ENCODE measurements at regions not wholly inside any gene's neighbourhood (a gene's known extent, or its start where the extent isn't known, plus 50 kb on each side); places are given as distances from the start of the nearest gene placed in this dataset.
"Not testable (repeated sequence)": the region's sequence is repeated elsewhere in the genome, so short reads cannot be mapped to it uniquely, and the experiment has no call there.

DNA sequence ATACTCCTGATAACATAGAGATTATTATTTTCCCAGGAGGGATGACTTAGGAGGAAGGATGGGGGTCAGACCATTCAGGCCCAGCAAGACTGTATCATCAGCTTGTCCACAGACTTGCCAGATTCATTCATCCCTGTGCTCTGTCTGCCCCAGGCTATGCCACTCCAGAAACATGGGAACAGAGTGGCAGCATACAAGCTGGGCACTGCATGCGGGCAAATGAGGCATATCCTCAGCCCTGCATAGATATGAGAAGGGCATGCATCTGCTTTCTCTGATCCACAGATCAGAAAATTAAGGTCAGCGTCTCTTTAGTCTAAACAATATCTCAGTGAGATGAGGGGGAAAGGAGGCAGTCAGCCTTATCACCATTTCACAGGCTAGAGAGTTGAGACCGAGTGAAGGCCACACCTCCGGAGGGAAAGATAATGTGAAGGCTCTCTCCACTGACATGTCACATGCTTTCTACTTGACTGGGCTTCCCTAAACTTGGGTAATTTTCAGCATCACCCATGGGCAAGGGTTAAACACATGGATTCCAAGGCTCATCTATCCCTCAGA lies 140.5 kb downstream of the TFAP2B start:
- no peaks in the 10 kb centered on the region for H3K27me3 ChIP-seq
- no peaks in the 10 kb centered on the region for H3K36me3 ChIP-seq
- no peak overlapping the region for H3K4me3 ChIP-seq
- no peaks in the 10 kb centered on the region for H4K20me1 ChIP-seq
- no peak for TF ChIP-seq Cebpa-rat (IDR thresholded peaks at IDR 0.05)
- no peak overlapping the region for H3K4me2 ChIP-seq
- no peak overlapping the region for H3K27ac ChIP-seq
- no peaks in the 10 kb centered on the region for H3K9me3 ChIP-seq
- H3K4me1 ChIP-seq = no peaks in the 10 kb centered on the region
- H3K9ac ChIP-seq = no peak overlapping the region

DNA sequence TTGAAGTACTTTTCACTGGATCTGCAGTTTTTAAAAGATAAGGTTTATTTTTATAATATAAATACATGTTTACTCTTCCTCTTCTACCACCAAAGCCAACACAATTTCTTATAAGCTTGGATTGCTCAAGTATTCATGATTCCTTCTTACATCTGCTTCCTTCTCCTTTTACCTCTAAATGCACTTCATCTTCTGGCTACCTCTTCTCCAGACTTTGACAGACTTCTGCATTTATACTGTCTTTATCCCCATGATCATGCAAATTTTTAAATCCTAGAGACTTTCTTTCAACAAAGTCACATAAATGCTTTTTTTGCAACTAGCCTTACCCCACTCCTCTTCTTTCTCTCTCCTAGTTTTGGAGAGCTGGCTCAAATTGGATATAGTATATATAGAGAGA lies 142.9 kb downstream of the TFAP2B start:
- H3K36me3 ChIP-seq = no peaks in the 10 kb centered on the region
- no peak for TF ChIP-seq Cebpa-rat (IDR thresholded peaks at IDR 0.05)
- H3K4me3 ChIP-seq = no peak overlapping the region
- H3K27ac ChIP-seq = no peak overlapping the region
- no peaks in the 10 kb centered on the region for H3K27me3 ChIP-seq
- H3K4me2 ChIP-seq = no peak overlapping the region
- no peak overlapping the region for H3K9ac ChIP-seq
- H3K9me3 ChIP-seq = no peaks in the 10 kb centered on the region
- no peaks in the 10 kb centered on the region for H4K20me1 ChIP-seq
- no peaks in the 10 kb centered on the region for H3K4me1 ChIP-seq

DNA sequence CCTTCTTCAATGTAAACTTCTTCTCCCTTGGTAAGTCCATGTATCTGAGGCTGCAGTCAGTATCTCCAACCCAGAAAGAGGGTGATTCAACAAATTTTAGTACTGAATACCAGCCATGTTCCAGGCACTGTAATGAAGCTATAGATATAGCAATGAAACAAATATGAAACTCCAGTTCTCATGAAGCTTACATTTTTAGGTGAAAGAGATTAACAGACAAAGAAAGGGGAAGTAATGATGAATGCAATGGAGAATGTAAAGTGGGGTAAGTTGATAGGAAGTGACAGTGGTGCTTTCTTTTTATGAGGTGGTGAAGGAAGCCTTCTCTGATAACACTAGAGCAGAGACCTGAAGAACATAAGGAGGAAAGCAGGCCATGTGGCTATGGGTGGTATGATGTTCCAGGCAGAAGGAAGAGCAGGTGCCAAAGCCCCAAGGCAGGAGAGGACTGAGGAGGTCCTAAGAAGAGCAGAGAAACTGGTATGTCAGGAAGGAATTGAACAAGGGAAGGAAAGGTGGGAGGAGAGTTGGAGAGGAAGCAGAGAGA lies 143.6 kb downstream of the TFAP2B start:
- no peak overlapping the region for H3K4me2 ChIP-seq
- no peaks in the 10 kb centered on the region for H3K27me3 ChIP-seq
- H4K20me1 ChIP-seq = no peaks in the 10 kb centered on the region
- no peaks in the 10 kb centered on the region for H3K4me1 ChIP-seq
- no peaks in the 10 kb centered on the region for H3K36me3 ChIP-seq
- no peaks in the 10 kb centered on the region for H3K9me3 ChIP-seq
- H3K9ac ChIP-seq = no peak overlapping the region
- no peak overlapping the region for H3K4me3 ChIP-seq
- TF ChIP-seq Cebpa-rat (IDR thresholded peaks at IDR 0.05) = no peak
- no peak overlapping the region for H3K27ac ChIP-seq

DNA sequence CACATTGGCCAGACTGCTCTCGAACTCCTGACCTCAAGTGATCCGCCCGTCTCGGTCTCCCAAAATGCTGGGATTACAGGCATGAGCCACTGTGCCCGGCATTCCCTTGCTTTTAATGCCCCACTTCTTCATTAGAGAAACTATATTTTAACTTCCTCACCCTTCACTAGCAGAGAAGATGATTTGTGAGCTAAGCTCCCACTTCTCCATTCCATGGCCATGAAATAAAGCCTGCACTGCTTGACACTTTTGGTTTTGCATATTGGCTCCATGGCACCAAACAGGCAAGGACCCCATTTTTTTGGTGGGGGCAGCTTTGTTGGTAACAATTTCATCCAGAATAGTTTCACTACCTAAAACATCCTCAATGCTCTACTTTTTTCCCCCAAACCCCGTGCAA lies 145.3 kb downstream of the TFAP2B start:
- H3K9ac ChIP-seq = no peak overlapping the region
- no peak overlapping the region for H3K4me3 ChIP-seq
- H3K4me2 ChIP-seq = no peak overlapping the region
- H3K4me1 ChIP-seq = no peaks in the 10 kb centered on the region
- no peak overlapping the region for H3K27ac ChIP-seq
- H3K9me3 ChIP-seq = no peaks in the 10 kb centered on the region
- no peak for TF ChIP-seq Cebpa-rat (IDR thresholded peaks at IDR 0.05)
- no peaks in the 10 kb centered on the region for H3K27me3 ChIP-seq
- H3K36me3 ChIP-seq = no peaks in the 10 kb centered on the region
- H4K20me1 ChIP-seq = no peaks in the 10 kb centered on the region

DNA sequence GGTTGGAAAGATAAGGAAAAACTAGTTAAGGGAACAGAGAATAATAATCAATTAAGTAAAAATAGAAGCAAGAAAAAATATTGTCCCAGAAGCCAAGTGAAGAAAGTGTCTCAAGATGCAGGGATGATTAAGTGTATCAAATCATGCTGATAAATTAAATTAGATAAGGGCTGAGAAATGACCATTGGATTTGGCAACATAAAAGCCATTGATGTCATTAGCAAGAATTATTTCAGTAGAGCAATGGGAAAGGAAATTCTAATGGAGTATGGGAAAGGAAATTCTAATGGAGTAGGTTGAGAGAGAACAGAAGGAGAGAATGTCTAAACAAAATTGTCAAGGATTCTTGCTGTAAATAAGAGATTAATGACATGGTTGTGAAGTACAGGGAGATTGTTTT lies 146.8 kb downstream of the TFAP2B start:
- Histone ChIP-seq H3K27me3 (no peaks in the 10 kb centered on the region), H3K9ac (no peak overlapping the region), H3K27ac (no peak overlapping the region), H3K4me2 (no peak overlapping the region), H3K4me1 (no peaks in the 10 kb centered on the region), H3K9me3 (no peaks in the 10 kb centered on the region), H3K36me3 (no peaks in the 10 kb centered on the region), H3K4me3 (no peak overlapping the region), H4K20me1 (no peaks in the 10 kb centered on the region)
- no peak for TF ChIP-seq Cebpa-rat (IDR thresholded peaks at IDR 0.05)

DNA sequence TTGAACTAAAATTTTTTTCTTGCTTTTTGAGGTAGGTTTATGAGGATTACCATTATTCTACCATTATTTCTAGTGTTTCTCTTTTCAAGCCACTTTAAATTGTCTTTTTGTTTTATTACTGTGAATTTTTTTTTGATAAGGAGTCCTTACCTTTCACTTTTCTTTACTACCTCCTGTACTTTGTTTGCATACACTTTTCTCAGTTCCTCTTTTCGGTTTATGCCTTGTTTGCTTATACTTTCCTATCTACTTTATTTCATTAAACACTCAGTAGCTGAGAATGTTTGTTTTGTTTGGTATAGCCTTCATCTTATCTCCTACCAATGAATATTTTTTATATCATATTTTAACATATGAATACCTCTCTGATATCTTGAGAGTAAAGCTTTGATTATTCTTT lies 147.9 kb downstream of the TFAP2B start:
- Histone ChIP-seq H3K9ac (no peak overlapping the region), H3K27me3 (no peaks in the 10 kb centered on the region), H3K4me2 (no peak overlapping the region), H3K4me3 (no peak overlapping the region), H3K27ac (no peak overlapping the region), H3K4me1 (no peaks in the 10 kb centered on the region), H3K36me3 (no peaks in the 10 kb centered on the region), H4K20me1 (no peaks in the 10 kb centered on the region), H3K9me3 (no peaks in the 10 kb centered on the region)
- TF ChIP-seq Cebpa-rat (IDR thresholded peaks at IDR 0.05) = no peak

DNA sequence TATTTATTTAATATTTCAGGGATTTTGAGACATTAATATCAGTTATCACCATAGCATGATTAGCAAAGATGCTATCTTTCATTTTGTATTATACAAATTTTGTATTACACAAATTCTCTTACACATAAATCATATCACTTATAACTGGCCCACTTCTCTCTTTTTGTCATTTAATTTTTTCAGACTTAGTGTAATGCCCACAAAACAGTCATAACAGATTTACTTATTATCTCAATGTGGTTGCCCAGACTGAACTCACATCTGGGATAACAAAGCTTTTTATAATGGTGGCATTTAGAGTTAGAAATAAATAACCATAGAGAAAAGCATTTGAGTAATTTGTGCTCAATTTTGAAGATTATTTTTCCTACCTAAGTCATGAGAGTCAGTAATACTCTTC lies 148.3 kb downstream of the TFAP2B start:
- H3K27ac ChIP-seq = no peak overlapping the region
- H3K36me3 ChIP-seq = no peaks in the 10 kb centered on the region
- H3K9me3 ChIP-seq = no peaks in the 10 kb centered on the region
- H3K4me2 ChIP-seq = no peak overlapping the region
- H3K9ac ChIP-seq = no peak overlapping the region
- no peaks in the 10 kb centered on the region for H3K4me1 ChIP-seq
- H4K20me1 ChIP-seq = no peaks in the 10 kb centered on the region
- no peak for TF ChIP-seq Cebpa-rat (IDR thresholded peaks at IDR 0.05)
- no peaks in the 10 kb centered on the region for H3K27me3 ChIP-seq
- H3K4me3 ChIP-seq = no peak overlapping the region

DNA sequence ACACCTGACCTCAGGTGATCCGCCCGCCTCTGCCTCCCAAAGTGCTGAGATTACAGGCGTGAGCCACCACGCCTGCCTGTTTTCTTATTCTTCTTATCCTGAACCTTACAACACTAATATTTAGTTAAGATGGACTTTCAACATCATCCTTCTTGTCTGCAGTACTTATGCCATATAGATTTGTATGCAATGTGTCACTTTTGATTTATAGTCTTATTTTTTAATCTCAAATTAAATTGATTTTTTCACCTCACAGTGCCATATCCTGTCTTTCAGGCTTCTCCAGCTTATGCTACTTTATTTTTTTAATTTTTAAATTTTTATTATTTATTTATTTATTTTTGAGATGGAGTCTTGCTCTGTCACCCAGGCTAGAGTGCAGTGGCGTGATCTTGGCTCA lies 149.6 kb downstream of the TFAP2B start:
- not testable (repeated sequence) for H3K27me3 ChIP-seq, H3K36me3 ChIP-seq, H3K4me1 ChIP-seq, H4K20me1 ChIP-seq, H3K27ac ChIP-seq, H3K9me3 ChIP-seq, H3K4me2 ChIP-seq, H3K9ac ChIP-seq, H3K4me3 ChIP-seq

DNA sequence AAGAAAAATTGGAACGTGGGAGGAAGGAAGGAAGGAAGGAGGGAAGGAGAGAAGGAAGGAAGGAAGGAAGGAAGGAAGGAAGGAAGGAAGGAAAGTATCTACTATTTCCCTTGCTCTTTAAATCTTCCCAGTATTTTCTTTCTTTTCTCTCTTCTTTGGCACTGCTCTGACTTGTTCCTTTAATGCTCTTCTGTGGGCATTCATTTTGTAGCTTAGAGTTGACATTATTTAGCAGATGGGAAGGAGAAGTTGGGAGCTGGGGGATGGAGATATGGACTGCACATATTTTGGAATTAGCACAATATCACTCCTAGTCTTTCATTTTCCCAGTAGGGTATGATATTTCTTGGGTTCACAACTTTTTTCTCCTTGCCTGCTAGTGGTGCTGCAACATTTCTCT lies 152.2 kb downstream of the TFAP2B start:
- Histone ChIP-seq H4K20me1 (no peaks in the 10 kb centered on the region), H3K36me3 (no peaks in the 10 kb centered on the region), H3K27me3 (no peaks in the 10 kb centered on the region), H3K9ac (no peak overlapping the region), H3K27ac (no peak overlapping the region), H3K4me2 (no peak overlapping the region), H3K4me3 (no peak overlapping the region), H3K9me3 (no peaks in the 10 kb centered on the region), H3K4me1 (no peaks in the 10 kb centered on the region)
- TF ChIP-seq Cebpa-rat (IDR thresholded peaks at IDR 0.05) = no peak

DNA sequence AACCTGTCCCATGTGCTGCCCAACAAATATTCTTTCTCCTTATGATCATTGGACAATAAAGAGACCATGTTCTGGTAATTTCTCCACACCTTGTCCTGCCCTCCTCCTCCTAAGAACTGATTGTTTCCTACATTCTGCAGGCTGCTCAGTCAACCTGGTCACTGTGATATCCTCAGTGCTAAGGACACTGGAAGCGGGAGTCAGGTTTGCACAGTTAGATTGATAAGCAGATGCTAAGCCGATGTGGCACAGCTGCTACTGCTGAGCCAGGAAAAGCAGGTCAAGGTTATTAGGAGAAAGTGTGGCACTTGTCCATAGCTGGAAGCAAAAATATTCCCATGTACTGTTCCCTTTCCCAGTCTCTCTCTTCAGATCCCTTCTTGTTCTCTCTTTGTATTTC lies 154.8 kb downstream of the TFAP2B start:
- Histone ChIP-seq H3K9ac (no peak overlapping the region), H3K36me3 (no peaks in the 10 kb centered on the region), H3K4me3 (no peak overlapping the region), H3K9me3 (no peaks in the 10 kb centered on the region), H3K27me3 (no peaks in the 10 kb centered on the region), H3K4me2 (no peak overlapping the region), H3K4me1 (no peaks in the 10 kb centered on the region), H4K20me1 (no peaks in the 10 kb centered on the region), H3K27ac (no peak overlapping the region)
- TF ChIP-seq Cebpa-rat (IDR thresholded peaks at IDR 0.05) = no peak

DNA sequence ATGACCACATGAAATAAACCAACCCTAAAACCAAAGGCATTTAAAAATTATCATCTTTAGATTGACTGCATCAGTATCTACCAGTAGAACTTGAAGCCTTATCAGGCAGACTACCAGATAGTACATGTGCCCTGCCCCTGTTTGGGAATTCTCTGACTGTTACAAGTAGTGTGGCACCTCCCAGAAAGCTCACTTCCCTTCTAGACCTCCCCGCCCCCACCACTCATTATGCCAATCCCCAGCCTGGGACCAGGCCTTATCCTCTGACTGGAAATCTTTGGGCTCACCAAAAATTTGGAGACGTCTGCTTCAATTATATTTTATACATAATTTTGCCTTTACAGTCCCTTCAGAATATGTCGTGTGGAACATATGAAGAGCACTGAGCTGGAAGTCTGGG lies 155.6 kb downstream of the TFAP2B start:
- H4K20me1 ChIP-seq = no peaks in the 10 kb centered on the region
- H3K27ac ChIP-seq = no peak overlapping the region
- H3K36me3 ChIP-seq = no peaks in the 10 kb centered on the region
- H3K4me2 ChIP-seq = no peak overlapping the region
- H3K9ac ChIP-seq = no peak overlapping the region
- no peaks in the 10 kb centered on the region for H3K27me3 ChIP-seq
- no peaks in the 10 kb centered on the region for H3K4me1 ChIP-seq
- H3K4me3 ChIP-seq = no peak overlapping the region
- no peaks in the 10 kb centered on the region for H3K9me3 ChIP-seq
- TF ChIP-seq Cebpa-rat (IDR thresholded peaks at IDR 0.05) = no peak

All from BLaER1 (cell line).